ENCODE measurements at regions not wholly inside any gene's neighbourhood (a gene's known extent, or its start where the extent isn't known, plus 50 kb on each side); places are given as distances from the start of the nearest gene placed in this dataset.

- TF ChIP-seq CTCF (conservative IDR thresholded peaks at IDR 0.05; ENCODE audit: low read depth, low read length) (no peak), EZH2phosphoT487 (IDR thresholded peaks at IDR 0.05; ENCODE audit: borderline replicate concordance, low read length) (no peak)
Observed at GRCh38 chr2:162908567-162908966, 70.0 kb upstream of the KCNH7 start.

Data from PC-3 (cell line).